ENCODE measurements at regions not wholly inside any gene's neighbourhood (a gene's known extent, or its start where the extent isn't known, plus 50 kb on each side); places are given as distances from the start of the nearest gene placed in this dataset.

DNA sequence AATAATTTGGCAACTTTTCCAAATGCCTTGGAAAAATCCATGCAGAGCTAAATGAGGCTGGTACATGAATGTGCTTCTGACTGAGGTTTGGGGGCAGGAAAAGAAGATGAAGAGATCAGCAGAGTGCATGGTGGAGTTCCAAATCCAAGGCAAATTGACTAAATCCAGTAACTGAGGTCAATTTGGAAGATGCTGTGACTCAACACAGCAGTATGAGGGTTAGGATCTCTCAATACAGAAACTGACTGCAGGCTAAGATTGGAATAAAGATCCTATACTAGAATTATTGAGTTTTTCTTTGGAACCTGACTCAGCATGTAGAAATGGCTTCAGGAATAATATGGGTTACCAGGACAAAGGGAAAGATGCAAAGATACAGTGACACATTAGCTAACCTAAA is 99.3 kb upstream of the FAT3 start:
- TF ChIP-seq, protein P1, sequence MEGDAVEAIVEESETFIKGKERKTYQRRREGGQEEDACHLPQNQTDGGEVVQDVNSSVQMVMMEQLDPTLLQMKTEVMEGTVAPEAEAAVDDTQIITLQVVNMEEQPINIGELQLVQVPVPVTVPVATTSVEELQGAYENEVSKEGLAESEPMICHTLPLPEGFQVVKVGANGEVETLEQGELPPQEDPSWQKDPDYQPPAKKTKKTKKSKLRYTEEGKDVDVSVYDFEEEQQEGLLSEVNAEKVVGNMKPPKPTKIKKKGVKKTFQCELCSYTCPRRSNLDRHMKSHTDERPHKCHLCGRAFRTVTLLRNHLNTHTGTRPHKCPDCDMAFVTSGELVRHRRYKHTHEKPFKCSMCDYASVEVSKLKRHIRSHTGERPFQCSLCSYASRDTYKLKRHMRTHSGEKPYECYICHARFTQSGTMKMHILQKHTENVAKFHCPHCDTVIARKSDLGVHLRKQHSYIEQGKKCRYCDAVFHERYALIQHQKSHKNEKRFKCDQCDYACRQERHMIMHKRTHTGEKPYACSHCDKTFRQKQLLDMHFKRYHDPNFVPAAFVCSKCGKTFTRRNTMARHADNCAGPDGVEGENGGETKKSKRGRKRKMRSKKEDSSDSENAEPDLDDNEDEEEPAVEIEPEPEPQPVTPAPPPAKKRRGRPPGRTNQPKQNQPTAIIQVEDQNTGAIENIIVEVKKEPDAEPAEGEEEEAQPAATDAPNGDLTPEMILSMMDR (conservative IDR thresholded peaks at IDR 0.05; ENCODE audit: low read depth, low read length) = no peak
- no peak for TF ChIP-seq EZH2 (IDR thresholded peaks at IDR 0.05; ENCODE audit: borderline replicate concordance, low read depth, low read length, poor library complexity, severe bottlenecking)
